ENCODE measurements at regions not wholly inside any gene's neighbourhood (a gene's known extent, or its start where the extent isn't known, plus 50 kb on each side); places are given as distances from the start of the nearest gene placed in this dataset.
"Not testable (repeated sequence)": the region's sequence is repeated elsewhere in the genome, so short reads cannot be mapped to it uniquely, and the experiment has no call there.

GRCh38 chr1:55867304-55867843 lies 652.2 kb upstream of the USP24 start:
- Histone ChIP-seq H3K4me1 (ENCODE audit: insufficient read depth, low read length) (peaks cover 23% of the 10 kb centered on the region), H3K27ac (ENCODE audit: low read length) (peak overlapping the region; percentile 25), H3K9me2 (replicated peaks; ENCODE audit: low read length) (no peaks in the 10 kb centered on the region), H3F3A (ENCODE audit: low read length, unreplicated experiment) (no peaks in the 10 kb centered on the region), H3K4me3 (ENCODE audit: low read length) (no peak overlapping the region), H3K36me3 (ENCODE audit: low read depth, low read length) (no peaks in the 10 kb centered on the region), H3K9me3 (ENCODE audit: low read length) (no peaks in the 10 kb centered on the region), H3K9ac (ENCODE audit: low read length) (no peak overlapping the region), H2AFZ (ENCODE audit: low read length) (no peak overlapping the region), H3K27me3 (ENCODE audit: low read length) (no peaks in the 10 kb centered on the region), H3K79me2 (ENCODE audit: low read length) (no peaks in the 10 kb centered on the region), H4K20me1 (ENCODE audit: low read length) (no peaks in the 10 kb centered on the region), H3K4me2 (ENCODE audit: low read length) (peak overlapping the region; percentile 11; the same call in 1 of the 2 replicates)
- ATAC-seq (peak; percentile 25), DNase-seq (peak; percentile 33)
- POLR2A ChIA-PET (ENCODE audit: unreplicated experiment) = interaction anchor here (0.7 kb wide), 1 partner anchor 516 kb away, joined by 4 read pairs; no protein-coding TSS in a partner anchor
- intact Hi-C loops (cut with micrococcal nuclease) = loop anchor here (10.0 kb wide), 1 partner anchor 363 kb away; no protein-coding TSS in a partner anchor
- BruUV-seq (replicated peaks) = no TSS peak
- CTCF ChIA-PET = interaction anchor here (0.6 to 0.8 kb wide), 2 partner anchors 604 to 711 kb away, joined by 3 read pairs; no protein-coding TSS in a partner anchor
- no peak for TF ChIP-seq EZH2phosphoT487 (IDR thresholded peaks at IDR 0.05; ENCODE audit: borderline replicate concordance, low read length)
- TF ChIP-seq, protein P1, sequence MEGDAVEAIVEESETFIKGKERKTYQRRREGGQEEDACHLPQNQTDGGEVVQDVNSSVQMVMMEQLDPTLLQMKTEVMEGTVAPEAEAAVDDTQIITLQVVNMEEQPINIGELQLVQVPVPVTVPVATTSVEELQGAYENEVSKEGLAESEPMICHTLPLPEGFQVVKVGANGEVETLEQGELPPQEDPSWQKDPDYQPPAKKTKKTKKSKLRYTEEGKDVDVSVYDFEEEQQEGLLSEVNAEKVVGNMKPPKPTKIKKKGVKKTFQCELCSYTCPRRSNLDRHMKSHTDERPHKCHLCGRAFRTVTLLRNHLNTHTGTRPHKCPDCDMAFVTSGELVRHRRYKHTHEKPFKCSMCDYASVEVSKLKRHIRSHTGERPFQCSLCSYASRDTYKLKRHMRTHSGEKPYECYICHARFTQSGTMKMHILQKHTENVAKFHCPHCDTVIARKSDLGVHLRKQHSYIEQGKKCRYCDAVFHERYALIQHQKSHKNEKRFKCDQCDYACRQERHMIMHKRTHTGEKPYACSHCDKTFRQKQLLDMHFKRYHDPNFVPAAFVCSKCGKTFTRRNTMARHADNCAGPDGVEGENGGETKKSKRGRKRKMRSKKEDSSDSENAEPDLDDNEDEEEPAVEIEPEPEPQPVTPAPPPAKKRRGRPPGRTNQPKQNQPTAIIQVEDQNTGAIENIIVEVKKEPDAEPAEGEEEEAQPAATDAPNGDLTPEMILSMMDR (conservative IDR thresholded peaks at IDR 0.05; ENCODE audit: low read depth, low read length) = no peak
- TF ChIP-seq EZH2 (IDR thresholded peaks at IDR 0.05; ENCODE audit: low read length, unreplicated experiment) = no peak

GRCh38 chr1:55865778-55866177 lies 650.6 kb upstream of the USP24 start:
- H3K27me3 ChIP-seq (ENCODE audit: low read length); ATAC-seq; H3K9me3 ChIP-seq (ENCODE audit: low read length); H3K4me3 ChIP-seq (ENCODE audit: low read length); H2AFZ ChIP-seq (ENCODE audit: low read length); H3K27ac ChIP-seq (ENCODE audit: low read length); H3F3A ChIP-seq (ENCODE audit: low read length, unreplicated experiment); H3K36me3 ChIP-seq (ENCODE audit: low read depth, low read length); DNase-seq; H3K9ac ChIP-seq (ENCODE audit: low read length); H4K20me1 ChIP-seq (ENCODE audit: low read length); POLR2A ChIA-PET (ENCODE audit: unreplicated experiment); H3K4me2 ChIP-seq (ENCODE audit: low read length); CTCF ChIA-PET; H3K9me2 ChIP-seq (replicated peaks; ENCODE audit: low read length); BruUV-seq (replicated peaks); H3K79me2 ChIP-seq (ENCODE audit: low read length): not testable (repeated sequence)
- intact Hi-C loops (cut with micrococcal nuclease) = loop anchor here (10.0 kb wide), 1 partner anchor 361 kb away; no protein-coding TSS in a partner anchor
- peaks cover 23% of the 10 kb centered on the region for H3K4me1 ChIP-seq (ENCODE audit: insufficient read depth, low read length)

DNA sequence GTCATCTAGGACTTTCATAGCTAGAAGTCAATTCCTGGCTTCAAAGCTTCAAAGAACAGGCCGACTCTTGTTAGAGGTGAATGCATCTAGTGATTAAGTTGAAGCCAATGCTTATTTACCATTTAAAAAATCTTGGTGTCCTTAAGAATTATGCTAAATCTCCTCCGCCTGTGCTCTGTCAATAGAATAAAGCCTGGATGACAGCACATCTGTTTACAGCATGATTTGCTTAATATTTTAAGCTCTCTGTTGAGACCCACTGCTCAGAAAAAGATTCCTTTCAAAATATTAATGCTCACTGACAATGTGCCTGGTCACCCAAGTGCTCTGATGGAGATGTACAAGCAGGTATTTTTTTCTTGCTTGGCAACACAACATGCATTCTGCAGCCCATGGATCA lies 649.1 kb upstream of the USP24 start:
- no peaks in the 10 kb centered on the region for H3K79me2 ChIP-seq (ENCODE audit: low read length)
- DNase-seq = no peak
- no peak overlapping the region for H3K4me3 ChIP-seq (ENCODE audit: low read length)
- peaks cover 21% of the 10 kb centered on the region for H3K4me1 ChIP-seq (ENCODE audit: insufficient read depth, low read length)
- H3K36me3 ChIP-seq (ENCODE audit: low read depth, low read length) = no peaks in the 10 kb centered on the region
- no peak overlapping the region for H3K9ac ChIP-seq (ENCODE audit: low read length)
- POLR2A ChIA-PET (ENCODE audit: unreplicated experiment) = no interaction called here
- no peaks in the 10 kb centered on the region for H3K27me3 ChIP-seq (ENCODE audit: low read length)
- no TSS peak for BruUV-seq (replicated peaks)
- CTCF ChIA-PET = no interaction called here
- no peak for ATAC-seq
- no peak for TF ChIP-seq EZH2phosphoT487 (IDR thresholded peaks at IDR 0.05; ENCODE audit: borderline replicate concordance, low read length)
- no peak overlapping the region for H3K4me2 ChIP-seq (ENCODE audit: low read length)
- H3F3A ChIP-seq (ENCODE audit: low read length, unreplicated experiment) = no peaks in the 10 kb centered on the region
- H3K9me3 ChIP-seq (ENCODE audit: low read length) = no peaks in the 10 kb centered on the region
- intact Hi-C loops (cut with micrococcal nuclease) = loop anchor here (10.0 kb wide), 1 partner anchor 359 kb away; no protein-coding TSS in a partner anchor
- H4K20me1 ChIP-seq (ENCODE audit: low read length) = no peaks in the 10 kb centered on the region
- no peak overlapping the region for H3K27ac ChIP-seq (ENCODE audit: low read length)
- H2AFZ ChIP-seq (ENCODE audit: low read length) = no peak overlapping the region
- H3K9me2 ChIP-seq (replicated peaks; ENCODE audit: low read length) = no peaks in the 10 kb centered on the region
